Calu3 (cell line): ENCODE measurements at regions not wholly inside any gene's neighbourhood (a gene's known extent, or its start where the extent isn't known, plus 50 kb on each side); places are given as distances from the start of the nearest gene placed in this dataset.

ENCODE experiments used
- BruUV-seq: library from RNA; stranded (reverse); fragments of 400-500 nt; replicated peaks from 2 replicates; lab custom pipeline; 2021; lab: Mats Ljungman, UMichigan
- CTCF ChIA-PET: fragments of 300-600 bp; sonication (Branson Sonifier 250); formaldehyde crosslinking; loops from one replicate; lab custom pipeline; 2022; ENCODE audit warnings: antibody characterized with exemption; lab: Charles Lee
- DNase-seq: peaks from one replicate; pipeline ENCODE4 v3.0.0; 2022
- H3K27ac Mint-ChIP-seq: one replicate; pipeline ENCODE4 v1.8.0; 2022; ENCODE audit warnings: mixed read lengths; ENCODE audit not compliant: unreplicated experiment
- H3K27me3 Mint-ChIP-seq: one replicate; pipeline ENCODE4 v1.8.0; 2022; ENCODE audit warnings: mixed read lengths; ENCODE audit not compliant: unreplicated experiment
- H3K36me3 Mint-ChIP-seq: one replicate; pipeline ENCODE4 v1.8.0; 2022; ENCODE audit warnings: mild to moderate bottlenecking, moderate library complexity, mixed read lengths; ENCODE audit not compliant: insufficient read depth, unreplicated experiment
- H3K4me1 Mint-ChIP-seq: one replicate; pipeline ENCODE4 v1.8.0; 2022; ENCODE audit warnings: mild to moderate bottlenecking, low read depth, mixed read lengths; ENCODE audit not compliant: unreplicated experiment
- H3K4me3 Mint-ChIP-seq: one replicate; pipeline ENCODE4 v1.8.0; 2022; ENCODE audit warnings: mild to moderate bottlenecking, low read depth, moderate library complexity, mixed read lengths; ENCODE audit not compliant: unreplicated experiment
- H3K9me3 Mint-ChIP-seq: one replicate; pipeline ENCODE4 v1.8.0; 2022; ENCODE audit warnings: low read depth, mixed read lengths; ENCODE audit not compliant: unreplicated experiment
- intact Hi-C: fragments of 100-400 bp; cut with micrococcal nuclease; formaldehyde crosslinking; loops from one replicate; pipeline ENCODE4 v1.10.0; 2022; ENCODE audit not compliant: unreplicated experiment
- TF ChIP-seq, protein P1 (sequence below): fragments of 200-600 bp; IDR thresholded peaks from one replicate; pipeline ENCODE4 v1.8.0; 2022; ENCODE audit warnings: antibody characterized with exemption; ENCODE audit not compliant: unreplicated experiment

DNA sequence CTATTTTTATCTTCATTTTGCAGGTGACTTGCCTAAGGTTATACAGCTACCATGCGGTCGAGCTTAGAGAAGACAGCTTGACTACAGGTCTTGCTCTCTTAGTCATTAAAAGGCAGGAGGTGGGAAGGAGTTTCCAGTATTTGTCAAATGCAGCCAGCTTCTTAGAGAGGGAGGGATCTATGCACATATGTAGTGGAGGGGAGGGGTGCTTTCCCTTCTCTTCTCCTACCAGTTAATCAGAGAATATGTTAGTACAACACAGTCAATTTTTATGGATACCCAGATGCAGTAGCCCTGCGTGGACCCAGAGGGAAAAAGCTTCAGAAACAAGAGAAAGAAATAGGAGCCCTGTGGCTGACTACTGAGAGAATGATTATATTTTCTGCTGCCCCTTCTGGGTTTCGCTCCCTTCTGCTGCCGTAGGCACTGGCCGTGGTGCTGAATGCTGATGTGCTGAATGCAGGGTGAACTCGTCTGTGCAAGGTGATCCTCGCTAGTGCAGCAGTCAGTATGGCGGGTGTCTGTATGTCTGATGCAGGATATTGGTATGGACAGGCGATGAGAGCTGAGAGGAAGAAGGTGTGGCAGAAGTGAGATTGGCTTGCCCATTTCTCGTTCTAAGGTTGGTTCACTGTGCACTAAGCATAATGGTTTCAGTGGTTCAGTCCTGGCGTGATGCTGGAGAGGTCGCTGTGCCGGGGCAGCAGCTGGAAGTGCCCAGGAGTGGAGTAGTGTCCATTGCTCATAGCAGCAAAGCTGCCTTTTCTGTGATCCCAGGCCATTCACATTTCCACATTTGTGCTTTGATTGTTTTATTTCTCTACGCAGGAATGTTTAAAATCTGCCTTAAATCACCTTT, 189.2 kb upstream of the PODXL start:
- H3K27ac Mint-ChIP-seq = no peak overlapping the region
- TF ChIP-seq, protein P1, sequence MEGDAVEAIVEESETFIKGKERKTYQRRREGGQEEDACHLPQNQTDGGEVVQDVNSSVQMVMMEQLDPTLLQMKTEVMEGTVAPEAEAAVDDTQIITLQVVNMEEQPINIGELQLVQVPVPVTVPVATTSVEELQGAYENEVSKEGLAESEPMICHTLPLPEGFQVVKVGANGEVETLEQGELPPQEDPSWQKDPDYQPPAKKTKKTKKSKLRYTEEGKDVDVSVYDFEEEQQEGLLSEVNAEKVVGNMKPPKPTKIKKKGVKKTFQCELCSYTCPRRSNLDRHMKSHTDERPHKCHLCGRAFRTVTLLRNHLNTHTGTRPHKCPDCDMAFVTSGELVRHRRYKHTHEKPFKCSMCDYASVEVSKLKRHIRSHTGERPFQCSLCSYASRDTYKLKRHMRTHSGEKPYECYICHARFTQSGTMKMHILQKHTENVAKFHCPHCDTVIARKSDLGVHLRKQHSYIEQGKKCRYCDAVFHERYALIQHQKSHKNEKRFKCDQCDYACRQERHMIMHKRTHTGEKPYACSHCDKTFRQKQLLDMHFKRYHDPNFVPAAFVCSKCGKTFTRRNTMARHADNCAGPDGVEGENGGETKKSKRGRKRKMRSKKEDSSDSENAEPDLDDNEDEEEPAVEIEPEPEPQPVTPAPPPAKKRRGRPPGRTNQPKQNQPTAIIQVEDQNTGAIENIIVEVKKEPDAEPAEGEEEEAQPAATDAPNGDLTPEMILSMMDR = no peak
- no peaks in the 10 kb centered on the region for H3K36me3 Mint-ChIP-seq
- no peaks in the 10 kb centered on the region for H3K9me3 Mint-ChIP-seq
- DNase-seq = peak; percentile 41
- no TSS peak for BruUV-seq
- intact Hi-C loops = no loop called here
- peaks cover 70% of the 10 kb centered on the region for H3K27me3 Mint-ChIP-seq
- CTCF ChIA-PET = interaction anchor here (0.6 to 0.9 kb wide), 2 partner anchors 31 to 56 kb away, joined by 3 read pairs; no protein-coding TSS in a partner anchor
- H3K4me1 Mint-ChIP-seq = no peaks in the 10 kb centered on the region
- H3K4me3 Mint-ChIP-seq = no peak overlapping the region

- Mint-ChIP-seq H3K9me3 (no peaks in the 10 kb centered on the region), H3K36me3 (no peaks in the 10 kb centered on the region), H3K4me3 (no peak overlapping the region), H3K27ac (no peak overlapping the region), H3K27me3 (peaks cover 67% of the 10 kb centered on the region), H3K4me1 (no peaks in the 10 kb centered on the region)
- TF ChIP-seq, protein P1 = no peak
- intact Hi-C loops = no loop called here
- no TSS peak for BruUV-seq
- CTCF ChIA-PET = interaction anchor here (0.5 kb wide), 1 partner anchor 15 kb away, joined by 3 read pairs; no protein-coding TSS in a partner anchor
- DNase-seq = no peak
These were observed 185.0 kb upstream of the PODXL start for GRCh38 chr7:131741446-131741845.

DNA sequence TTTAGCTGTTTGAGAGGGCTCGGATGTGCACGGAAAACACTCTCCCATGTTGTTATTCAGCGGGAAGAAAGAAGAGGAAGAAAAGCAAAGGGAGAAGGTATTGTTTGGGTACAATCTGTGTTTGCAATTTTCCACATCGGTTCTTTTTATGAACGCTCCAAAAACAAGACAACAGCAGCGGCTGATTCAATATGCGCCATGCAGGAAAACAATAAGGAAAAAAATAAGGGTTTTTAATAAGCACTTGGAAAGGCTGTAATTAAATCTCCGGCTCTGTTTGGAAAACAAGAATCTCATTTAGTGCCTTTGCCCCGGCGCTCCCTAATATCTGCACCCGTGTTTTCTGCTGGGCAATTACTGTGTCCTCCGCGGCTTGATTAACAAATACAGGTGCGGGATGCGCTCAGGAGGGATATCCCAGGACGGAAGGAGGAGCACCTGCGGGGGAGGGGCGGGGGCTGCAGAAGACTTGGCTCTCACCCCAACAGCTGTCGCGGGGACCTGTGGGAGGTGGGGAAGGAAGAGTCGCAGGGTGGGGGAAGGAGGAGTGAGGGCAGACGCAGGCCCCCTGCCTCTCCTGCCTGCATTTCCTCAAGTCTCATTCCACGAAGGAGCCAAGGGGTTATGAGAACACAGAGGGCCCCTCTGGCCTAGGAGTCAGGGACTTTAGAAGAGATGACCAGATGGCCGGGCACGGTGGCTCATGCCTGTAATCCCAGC, 181.5 kb upstream of the PODXL start:
- H3K36me3 Mint-ChIP-seq = no peaks in the 10 kb centered on the region
- TF ChIP-seq, protein P1 = no peak
- CTCF ChIA-PET = no interaction called here
- no peak overlapping the region for H3K4me3 Mint-ChIP-seq
- H3K27me3 Mint-ChIP-seq = peaks cover 79% of the 10 kb centered on the region
- DNase-seq = no peak
- H3K9me3 Mint-ChIP-seq = no peaks in the 10 kb centered on the region
- BruUV-seq = no TSS peak
- H3K4me1 Mint-ChIP-seq = no peaks in the 10 kb centered on the region
- no peak overlapping the region for H3K27ac Mint-ChIP-seq
- intact Hi-C loops = no loop called here

DNA sequence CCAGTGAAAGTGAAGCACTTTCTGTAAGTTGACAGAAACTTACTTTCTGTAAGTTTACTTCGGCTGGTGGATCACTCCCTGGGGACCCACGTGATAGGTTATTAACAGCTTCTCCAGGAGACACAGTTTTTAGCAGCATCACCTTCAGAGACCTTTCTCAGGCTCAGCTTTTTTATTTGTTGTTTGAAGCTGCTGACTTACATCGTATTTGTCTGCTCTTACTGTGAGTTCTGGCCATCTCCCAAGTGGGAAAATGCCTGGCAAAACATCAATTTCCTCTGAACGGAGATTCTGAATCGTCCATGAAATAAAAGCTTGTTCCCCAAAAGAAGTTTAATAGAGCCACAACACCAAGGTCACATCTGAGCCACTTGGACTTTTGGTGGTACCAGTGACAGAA, 178.7 kb upstream of the PODXL start:
- H3K9me3 Mint-ChIP-seq = no peaks in the 10 kb centered on the region
- H3K27me3 Mint-ChIP-seq = peaks cover 77% of the 10 kb centered on the region
- DNase-seq = no peak
- no peaks in the 10 kb centered on the region for H3K4me1 Mint-ChIP-seq
- H3K36me3 Mint-ChIP-seq = no peaks in the 10 kb centered on the region
- intact Hi-C loops = no loop called here
- no peak overlapping the region for H3K4me3 Mint-ChIP-seq
- TF ChIP-seq, protein P1 = no peak
- CTCF ChIA-PET = no interaction called here
- BruUV-seq = no TSS peak
- H3K27ac Mint-ChIP-seq = no peak overlapping the region
